B cell (primary cell): ENCODE measurements at regions not wholly inside any gene's neighbourhood (a gene's known extent, or its start where the extent isn't known, plus 50 kb on each side); places are given as distances from the start of the nearest gene placed in this dataset.

Experiments
- ATAC-seq: fragments of 200-7000 bp; cut with Tn5 transposase; one replicate; pipeline ENCODE4 v1.10.0; 2021; ENCODE audit warnings: low read depth, mild to moderate bottlenecking, moderate number of reproducible peaks, moderate library complexity
- CTCF ChIA-PET: fragments of 350-600 bp; sonication (Branson Sonifier 250); formaldehyde crosslinking; loops from one replicate; lab custom pipeline; 2021; ENCODE audit warnings: antibody characterized with exemption, inconsistent platforms; lab: Charles Lee
- POLR2A ChIA-PET: fragments of 350-600 bp; sonication (Branson Sonifier 250); formaldehyde crosslinking; loops from one replicate; lab custom pipeline; 2021; ENCODE audit warnings: antibody characterized with exemption; lab: Charles Lee
- DNase-seq: peaks from one replicate; pipeline ENCODE4 v3.0.0; 2013
- H2AFZ ChIP-seq: 2 replicates; pipeline ENCODE4 v1.6.1; 2012; ENCODE audit warnings: mild to moderate bottlenecking, low read depth, low read length; ENCODE audit not compliant: insufficient read depth, poor library complexity, severe bottlenecking
- H3K27ac ChIP-seq, 2 donors: 1 replicate in 1 of 2; 2 replicates in 1 of 2; pipeline ENCODE4 v1.5.1; 2012 to 2013; ENCODE audit warnings: low read length in 2 of 2, mild to moderate bottlenecking in 2 of 2, moderate library complexity in 1 of 2
- H3K27me3 ChIP-seq, 4 experiments: fragments of 200-600 bp in 1 of 4; sonication (generic) in 1 of 4; replicated peaks in 1 of 4; 1 replicate in 2 of 4; 2 replicates in 2 of 4; pipeline versions ENCODE4 v1.6.1 to v1.7.0; 2013 to 2016; ENCODE audit warnings: low read length in 3 of 4, mild to moderate bottlenecking in 2 of 4, mixed read lengths in 1 of 4, moderate library complexity in 1 of 4; ENCODE audit not compliant: insufficient read depth in 4 of 4, control insufficient read depth in 3 of 4; ENCODE audit errors: control extremely low read depth in 1 of 4
- H3K36me3 ChIP-seq, 2 experiments: replicated peaks in 1 of 2; 1 replicate in 1 of 2; 2 replicates in 1 of 2; pipeline versions ENCODE4 v1.6.1 to v1.7.1; 2013; ENCODE audit warnings: low read length in 1 of 2; ENCODE audit not compliant: insufficient read depth in 2 of 2, control insufficient read depth in 1 of 2; ENCODE audit errors: control extremely low read depth in 1 of 2, extremely low read depth in 1 of 2
- H3K4me1 ChIP-seq, 2 donors: fragments of 200-600 bp in 1 of 2; sonication (generic) in 1 of 2; 1 replicate in 1 of 2; 2 replicates in 1 of 2; pipeline versions ENCODE4 v1.5.1 to v1.6.1; 2013 to 2017; ENCODE audit warnings: low read length in 2 of 2; ENCODE audit not compliant: control insufficient read depth in 2 of 2, insufficient read depth in 2 of 2
- H3K4me2 ChIP-seq: replicated peaks from 2 replicates; pipeline ENCODE3; 2012; ENCODE audit warnings: mild to moderate bottlenecking, low read depth, low read length; ENCODE audit not compliant: poor library complexity, severe bottlenecking
- H3K4me3 ChIP-seq, 5 experiments: fragments of 200-600 bp in 1 of 5; sonication (generic) in 1 of 5; 1 replicate in 3 of 5; 2 replicates in 2 of 5; pipeline versions ENCODE4 v1.5.1 to v1.7.0; 2011 to 2016; ENCODE audit warnings: low read length in 4 of 5, mild to moderate bottlenecking in 4 of 5, low read depth in 2 of 5, control low read depth in 1 of 5, moderate library complexity in 1 of 5; ENCODE audit not compliant: insufficient read depth in 1 of 5; ENCODE audit errors: control extremely low read depth in 1 of 5, extremely low read depth in 1 of 5
- H3K79me2 ChIP-seq: fragments of 200-600 bp; sonication (generic); one replicate; pipeline ENCODE4 v1.6.0; 2016; ENCODE audit warnings: low read length; ENCODE audit not compliant: control insufficient read depth, insufficient read depth
- H3K9ac ChIP-seq: fragments of 200-600 bp; sonication (generic); 2 replicates; pipeline ENCODE4 v1.6.1; 2017; ENCODE audit warnings: mild to moderate bottlenecking, low read length, moderate library complexity
- H3K9me3 ChIP-seq, 3 donors: one replicate each; pipeline versions ENCODE4 v1.6.1 to v1.7.1; 2013; ENCODE audit warnings: low read length in 2 of 3; ENCODE audit not compliant: control insufficient read depth in 2 of 3, insufficient read depth in 1 of 3; ENCODE audit errors: control extremely low read depth in 1 of 3
- H4K20me1 ChIP-seq: 2 replicates; pipeline ENCODE4 v1.6.0; 2012; ENCODE audit warnings: mild to moderate bottlenecking, low read length; ENCODE audit not compliant: insufficient read depth, control insufficient read depth, poor library complexity, severe bottlenecking
- H3K27ac Mint-ChIP-seq: one replicate; pipeline ENCODE4 v1.8.0; 2021; ENCODE audit warnings: mixed read lengths
- H3K27me3 Mint-ChIP-seq: one replicate; pipeline ENCODE4 v1.8.0; 2021; ENCODE audit warnings: mixed read lengths
- H3K4me1 Mint-ChIP-seq: one replicate; pipeline ENCODE4 v1.8.0; 2021; ENCODE audit warnings: mixed read lengths
- H3K4me3 Mint-ChIP-seq: one replicate; pipeline ENCODE4 v1.8.0; 2021; ENCODE audit warnings: mixed read lengths
- H3K9me3 Mint-ChIP-seq: one replicate; pipeline ENCODE4 v1.8.0; 2022; ENCODE audit warnings: mixed read lengths; ENCODE audit not compliant: insufficient read depth
- EZH2 ChIP-seq: IDR thresholded peaks from 2 replicates; pipeline ENCODE4 v1.6.1; 2012; ENCODE audit warnings: borderline replicate concordance, low read depth, mild to moderate bottlenecking, moderate library complexity, low read length; ENCODE audit not compliant: insufficient read depth, poor library complexity, severe bottlenecking
- WGBS: methylation state at CpG from one replicate; pipeline ENCODE4 v1.1.5; 2013; ENCODE audit warnings: missing lambda C conversion rate; ENCODE audit not compliant: insufficient coverage; 5-methylcytosine and 5-hydroxymethylcytosine counted together
- intact Hi-C: fragments of 100-400 bp; cut with micrococcal nuclease; formaldehyde crosslinking; loops from one replicate; pipeline ENCODE4 v1.10.0; 2022
- TF ChIP-seq, protein P1 (sequence below): fragments of 200-600 bp; IDR thresholded peaks from one replicate; pipeline ENCODE4 v1.8.0; 2022; ENCODE audit warnings: antibody characterized with exemption, mild to moderate bottlenecking

- intact Hi-C loops, result no loop called here
- Mint-ChIP-seq H3K4me1 (no peaks in the 10 kb centered on the region), H3K9me3 (no peaks in the 10 kb centered on the region), H3K27ac (no peak overlapping the region), H3K27me3 (no peaks in the 10 kb centered on the region), H3K4me3 (no peak overlapping the region)
- Histone ChIP-seq H3K9ac (no peak overlapping the region), H2AFZ (no peak overlapping the region), H4K20me1 (no peaks in the 10 kb centered on the region), H3K4me1 (no peaks in the 10 kb centered on the region), H3K36me3 (no peaks in the 10 kb centered on the region), H3K27me3 (no peaks in the 10 kb centered on the region), H3K27ac (no peak overlapping the region), H3K9me3 (no peaks in the 10 kb centered on the region), H3K4me2 (no peak overlapping the region), H3K79me2 (no peaks in the 10 kb centered on the region), H3K4me3 (no peak overlapping the region)
- ChIA-PET CTCF (no interaction called here), POLR2A (no interaction called here)
- no peak for DNase-seq
- ATAC-seq, result no peak
- WGBS, result no CpG with 5 or more reads among the region's 3 CpGs
- TF ChIP-seq, protein P1, sequence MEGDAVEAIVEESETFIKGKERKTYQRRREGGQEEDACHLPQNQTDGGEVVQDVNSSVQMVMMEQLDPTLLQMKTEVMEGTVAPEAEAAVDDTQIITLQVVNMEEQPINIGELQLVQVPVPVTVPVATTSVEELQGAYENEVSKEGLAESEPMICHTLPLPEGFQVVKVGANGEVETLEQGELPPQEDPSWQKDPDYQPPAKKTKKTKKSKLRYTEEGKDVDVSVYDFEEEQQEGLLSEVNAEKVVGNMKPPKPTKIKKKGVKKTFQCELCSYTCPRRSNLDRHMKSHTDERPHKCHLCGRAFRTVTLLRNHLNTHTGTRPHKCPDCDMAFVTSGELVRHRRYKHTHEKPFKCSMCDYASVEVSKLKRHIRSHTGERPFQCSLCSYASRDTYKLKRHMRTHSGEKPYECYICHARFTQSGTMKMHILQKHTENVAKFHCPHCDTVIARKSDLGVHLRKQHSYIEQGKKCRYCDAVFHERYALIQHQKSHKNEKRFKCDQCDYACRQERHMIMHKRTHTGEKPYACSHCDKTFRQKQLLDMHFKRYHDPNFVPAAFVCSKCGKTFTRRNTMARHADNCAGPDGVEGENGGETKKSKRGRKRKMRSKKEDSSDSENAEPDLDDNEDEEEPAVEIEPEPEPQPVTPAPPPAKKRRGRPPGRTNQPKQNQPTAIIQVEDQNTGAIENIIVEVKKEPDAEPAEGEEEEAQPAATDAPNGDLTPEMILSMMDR, result no peak
- no peak for TF ChIP-seq EZH2
Measured at GRCh38 chr13:65854431-65854830, 1375.7 kb downstream of the PCDH9 start.

DNA sequence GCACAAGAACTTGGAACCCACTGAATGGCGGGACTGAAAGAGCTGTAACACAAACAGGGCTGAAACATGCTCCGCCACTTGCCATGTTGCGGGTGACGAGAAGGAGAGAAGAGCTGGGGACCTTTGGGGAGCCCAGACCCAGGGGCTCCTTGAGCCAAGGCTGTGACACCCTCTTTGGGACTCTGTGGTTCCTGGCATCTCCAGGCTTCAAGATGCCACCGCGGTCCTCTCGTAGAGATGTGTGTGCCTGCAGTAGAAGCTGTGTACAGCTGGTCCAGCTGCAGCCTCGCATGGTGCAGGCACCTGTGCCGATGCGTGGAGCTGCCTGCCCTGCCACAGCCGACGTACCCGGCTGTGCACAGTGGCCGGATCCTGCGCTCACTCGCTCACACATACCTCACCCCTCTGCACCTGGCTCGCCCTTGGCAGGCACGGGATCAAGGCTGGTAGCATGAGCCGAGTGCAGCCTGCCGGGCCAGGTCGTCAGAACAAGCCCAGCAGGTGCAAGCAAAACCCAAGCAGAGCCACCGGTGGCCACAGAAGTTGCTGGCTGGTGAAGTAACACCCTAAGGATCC lies 1385.8 kb downstream of the PCDH9 start:
- H2AFZ ChIP-seq, result no peak overlapping the region
- no peaks in the 10 kb centered on the region for H3K27me3 Mint-ChIP-seq
- no peak overlapping the region for H3K4me3 Mint-ChIP-seq
- DNase-seq (no peak), ATAC-seq (no peak)
- intact Hi-C loops, result no loop called here
- ChIA-PET POLR2A (no interaction called here), CTCF (no interaction called here)
- H4K20me1 ChIP-seq, result no peaks in the 10 kb centered on the region
- no peaks in the 10 kb centered on the region for H3K4me1 Mint-ChIP-seq
- H3K36me3 ChIP-seq, result no peaks in the 10 kb centered on the region
- 94% methylated on average over 22 of the region's 22 CpGs for WGBS
- H3K27ac ChIP-seq, result no peak overlapping the region
- no peak overlapping the region for H3K27ac Mint-ChIP-seq
- peaks cover 2% of the 10 kb centered on the region for H3K9me3 Mint-ChIP-seq
- peaks cover 0 to 17% (median 0%) of the 10 kb centered on the region in 3 donors for H3K9me3 ChIP-seq
- no peak for TF ChIP-seq EZH2
- TF ChIP-seq, protein P1, result no peak
- no peaks in the 10 kb centered on the region for H3K4me1 ChIP-seq
- H3K79me2 ChIP-seq, result no peaks in the 10 kb centered on the region
- no peak overlapping the region for H3K4me3 ChIP-seq
- no peaks in the 10 kb centered on the region for H3K27me3 ChIP-seq
- H3K4me2 ChIP-seq, result no peak overlapping the region
- H3K9ac ChIP-seq, result no peak overlapping the region
